PC-3 (cell line): ENCODE measurements at regions not wholly inside any gene's neighbourhood (a gene's known extent, or its start where the extent isn't known, plus 50 kb on each side); places are given as distances from the start of the nearest gene placed in this dataset.

Experiments
- ATAC-seq: fragments of 200-7000 bp; cut with Tn5 transposase; 2 replicates; pipeline ENCODE4 v1.9.1; 2020; ENCODE audit warnings: mild to moderate bottlenecking, moderate library complexity
- BruUV-seq: library from RNA; stranded (reverse); fragments of 400-500 nt; replicated peaks from 2 replicates; lab custom pipeline; 2021; lab: Mats Ljungman, UMichigan
- CTCF ChIA-PET: fragments of 300-600 bp; sonication (Branson Sonifier 250); formaldehyde crosslinking; loops from one replicate; lab custom pipeline; 2022; ENCODE audit warnings: antibody characterized with exemption; lab: Charles Lee
- POLR2A ChIA-PET: fragments of 300-600 bp; sonication (Branson Sonifier 250); formaldehyde crosslinking; loops from one replicate; lab custom pipeline; 2022; ENCODE audit warnings: antibody characterized with exemption; ENCODE audit not compliant: unreplicated experiment; lab: Charles Lee
- DNase-seq: peaks from one replicate; pipeline ENCODE4 v3.0.0-alpha.2; 2015
- H2AFZ ChIP-seq: fragments of 300-600 bp; sonication (generic); 2 replicates; pipeline ENCODE4 v1.6.0; 2016; ENCODE audit warnings: antibody characterized with exemption, low read length
- H3F3A ChIP-seq: fragments of 300-600 bp; sonication (generic); one replicate; pipeline ENCODE4 v1.6.0; 2017; ENCODE audit warnings: antibody characterized with exemption, low read length, control low read depth, mild to moderate bottlenecking; ENCODE audit not compliant: unreplicated experiment
- H3K27ac ChIP-seq: fragments of 300-600 bp; sonication (generic); 2 replicates; pipeline ENCODE4 v1.5.1; 2016; ENCODE audit warnings: mild to moderate bottlenecking, low read length
- H3K27me3 ChIP-seq: fragments of 300-600 bp; sonication (generic); 2 replicates; pipeline ENCODE4 v1.6.1; 2016; ENCODE audit warnings: low read length, mixed read lengths
- H3K36me3 ChIP-seq: fragments of 300-600 bp; sonication (generic); 2 replicates; pipeline ENCODE4 v1.6.1; 2016; ENCODE audit warnings: low read depth, mixed run types, low read length, mixed read lengths
- H3K4me1 ChIP-seq: fragments of 300-600 bp; sonication (generic); 2 replicates; pipeline ENCODE4 v1.5.1; 2016; ENCODE audit warnings: low read length; ENCODE audit not compliant: insufficient read depth
- H3K4me2 ChIP-seq: fragments of 300-600 bp; sonication (generic); 2 replicates; pipeline ENCODE4 v1.6.0; 2016; ENCODE audit warnings: low read length
- H3K4me3 ChIP-seq: fragments of 300-600 bp; sonication (generic); 2 replicates; pipeline ENCODE4 v1.5.1; 2016; ENCODE audit warnings: mild to moderate bottlenecking, low read length, mixed read lengths
- H3K79me2 ChIP-seq: fragments of 300-600 bp; sonication (generic); 2 replicates; pipeline ENCODE4 v1.6.1; 2017; ENCODE audit warnings: low read length, mixed read lengths
- H3K9ac ChIP-seq: fragments of 300-600 bp; sonication (generic); 2 replicates; pipeline ENCODE4 v1.6.0; 2016; ENCODE audit warnings: mild to moderate bottlenecking, low read length
- H3K9me2 ChIP-seq: fragments of 300-600 bp; sonication (generic); replicated peaks from 2 replicates; pipeline ENCODE4 v1.6.1; 2016; ENCODE audit warnings: mixed run types, low read length, mixed read lengths
- H3K9me3 ChIP-seq: fragments of 300-600 bp; sonication (generic); 2 replicates; pipeline ENCODE4 v1.6.1; 2016; ENCODE audit warnings: low read length, mixed read lengths
- H4K20me1 ChIP-seq: fragments of 300-600 bp; sonication (generic); 2 replicates; pipeline ENCODE4 v1.6.1; 2016; ENCODE audit warnings: low read length, mixed read lengths
- EZH2 ChIP-seq: fragments of 300-600 bp; sonication (generic); IDR thresholded peaks from one replicate; pipeline ENCODE4 v1.6.1; 2017; ENCODE audit warnings: antibody characterized with exemption, mild to moderate bottlenecking, low read length; ENCODE audit not compliant: unreplicated experiment
- intact Hi-C: fragments of 100-400 bp; cut with micrococcal nuclease; formaldehyde crosslinking; loops from 2 replicates; pipeline ENCODE4 v1.9.0; 2023

DNA sequence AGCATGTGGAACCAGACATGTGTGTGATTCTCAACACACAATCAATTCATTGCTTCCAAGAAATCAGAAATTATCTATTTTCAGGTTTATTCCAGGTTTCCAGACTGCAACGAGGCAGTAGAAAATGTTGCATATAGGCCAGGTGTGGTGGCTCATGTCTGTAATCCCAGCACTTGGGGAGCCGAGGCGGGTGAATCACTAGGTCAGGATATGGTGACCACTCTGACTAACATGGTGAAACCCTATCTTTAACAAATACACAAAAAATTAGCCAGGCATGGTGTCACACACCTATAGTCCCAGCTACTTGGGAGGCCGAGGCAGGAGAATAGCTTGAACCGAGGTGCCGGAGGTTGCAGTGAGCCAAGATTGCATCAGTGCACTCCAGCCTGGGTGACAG lies 1289.9 kb downstream of the NLGN4Y start:
- no peak for ATAC-seq
- CTCF ChIA-PET, result no interaction called here

More for the DNA sequence above, 1289.9 kb downstream of the NLGN4Y start:
- no peaks in the 10 kb centered on the region for H4K20me1 ChIP-seq
- no peaks in the 10 kb centered on the region for H3F3A ChIP-seq
- no peak overlapping the region for H3K4me2 ChIP-seq
- no peak overlapping the region for H2AFZ ChIP-seq
- H3K9me3 ChIP-seq, result no peaks in the 10 kb centered on the region
- TF ChIP-seq EZH2, result no peak
- H3K9me2 ChIP-seq, result no peaks in the 10 kb centered on the region
- H3K36me3 ChIP-seq, result no peaks in the 10 kb centered on the region
- H3K79me2 ChIP-seq, result no peaks in the 10 kb centered on the region
- no peak overlapping the region for H3K9ac ChIP-seq
- intact Hi-C loops, result no loop called here
- no peak for DNase-seq
- H3K4me3 ChIP-seq, result no peak overlapping the region
- POLR2A ChIA-PET, result no interaction called here
- H3K27ac ChIP-seq, result no peak overlapping the region
- no TSS peak for BruUV-seq
- no peaks in the 10 kb centered on the region for H3K27me3 ChIP-seq
- no peaks in the 10 kb centered on the region for H3K4me1 ChIP-seq
